CD14-positive monocyte (primary cell): ENCODE measurements at regions not wholly inside any gene's neighbourhood (a gene's known extent, or its start where the extent isn't known, plus 50 kb on each side); places are given as distances from the start of the nearest gene placed in this dataset.

ENCODE experiments used
- DNase-seq, 3 donors: peaks; one replicate each; pipeline ENCODE4 v3.0.0-alpha.2; 2011 to 2022
- H2AFZ ChIP-seq: 2 replicates; pipeline ENCODE4 v1.6.0; 2012; ENCODE audit warnings: mild to moderate bottlenecking, low read depth, low read length, inconsistent platforms; ENCODE audit not compliant: insufficient read depth, poor library complexity, severe bottlenecking
- H3K27ac ChIP-seq, 2 donors: 1 replicate in 1 of 2; 2 replicates in 1 of 2; pipeline ENCODE4 v1.5.1; 2012 to 2013; ENCODE audit warnings: low read length in 2 of 2, control low read depth in 1 of 2, inconsistent platforms in 1 of 2, low read depth in 1 of 2, mild to moderate bottlenecking in 1 of 2
- H3K27me3 ChIP-seq, 2 donors: one replicate each; pipeline versions ENCODE4 v1.6.0 to v1.6.1; 2011 to 2013; ENCODE audit warnings: low read length in 2 of 2; ENCODE audit not compliant: control insufficient read depth in 2 of 2, insufficient read depth in 2 of 2
- H3K36me3 ChIP-seq, 2 donors: replicated peaks in 1 of 2; 1 replicate in 1 of 2; 2 replicates in 1 of 2; pipeline versions ENCODE4 v1.5.1 to v1.6.1; 2012 to 2013; ENCODE audit warnings: low read length in 2 of 2, control low read depth in 1 of 2, inconsistent platforms in 1 of 2, mild to moderate bottlenecking in 1 of 2; ENCODE audit not compliant: insufficient read depth in 2 of 2, control insufficient read depth in 1 of 2
- H3K4me1 ChIP-seq, 2 donors: 1 replicate in 1 of 2; 2 replicates in 1 of 2; pipeline versions ENCODE4 v1.5.1 to v1.6.1; 2012 to 2013; ENCODE audit warnings: low read length in 2 of 2, control low read depth in 1 of 2, inconsistent platforms in 1 of 2, mild to moderate bottlenecking in 1 of 2, moderate library complexity in 1 of 2; ENCODE audit not compliant: insufficient read depth in 2 of 2, control insufficient read depth in 1 of 2
- H3K4me2 ChIP-seq: replicated peaks from 2 replicates; pipeline ENCODE3; 2012; ENCODE audit warnings: low read length, moderate library complexity, mild to moderate bottlenecking; ENCODE audit not compliant: poor library complexity, severe bottlenecking; ENCODE audit errors: extremely low read depth
- H3K4me3 ChIP-seq, 3 experiments: fragments of 200-600 bp in 1 of 3; sonication (generic) in 1 of 3; replicated peaks in 1 of 3; 1 replicate in 2 of 3; 2 replicates in 1 of 3; pipeline ENCODE4 v1.5.1; 2011 to 2013; ENCODE audit warnings: low read length in 3 of 3, mild to moderate bottlenecking in 3 of 3, control low read depth in 2 of 3, low read depth in 2 of 3, inconsistent platforms in 1 of 3, moderate library complexity in 1 of 3
- H3K79me2 ChIP-seq: 2 replicates; pipeline ENCODE4 v1.6.0; 2012; ENCODE audit warnings: mild to moderate bottlenecking, control low read depth, inconsistent platforms, low read length, moderate library complexity; ENCODE audit not compliant: insufficient read depth
- H3K9ac ChIP-seq: 2 replicates; pipeline ENCODE4 v1.6.0; 2017; ENCODE audit warnings: low read length, mild to moderate bottlenecking; ENCODE audit not compliant: insufficient read depth, poor library complexity, severe bottlenecking
- H3K9me3 ChIP-seq, 2 donors: replicated peaks in 1 of 2; 1 replicate in 1 of 2; 2 replicates in 1 of 2; pipeline versions ENCODE4 v1.5.1 to v1.6.1; 2012 to 2013; ENCODE audit warnings: low read length in 2 of 2, control low read depth in 1 of 2; ENCODE audit not compliant: control insufficient read depth in 1 of 2, insufficient read depth in 1 of 2
- H4K20me1 ChIP-seq: 2 replicates; pipeline ENCODE4 v1.6.0; 2012; ENCODE audit warnings: mild to moderate bottlenecking, low read length, control low read depth, moderate library complexity; ENCODE audit not compliant: insufficient read depth
- H3K27ac Mint-ChIP-seq, 7 donors: one replicate each; pipeline ENCODE4 v1.8.0; 2020; ENCODE audit warnings: mild to moderate bottlenecking in 7 of 7, mixed read lengths in 7 of 7, moderate library complexity in 6 of 7, inconsistent platforms in 2 of 7
- H3K27me3 Mint-ChIP-seq, 3 donors: one replicate each; pipeline ENCODE4 v1.8.0; 2021 to 2022; ENCODE audit warnings: low read depth in 3 of 3, mild to moderate bottlenecking in 3 of 3, mixed read lengths in 3 of 3, moderate library complexity in 3 of 3, inconsistent platforms in 1 of 3
- H3K36me3 Mint-ChIP-seq, 2 donors: one replicate each; pipeline ENCODE4 v1.8.0; 2020; ENCODE audit warnings: mixed read lengths in 2 of 2, inconsistent platforms in 1 of 2, mild to moderate bottlenecking in 1 of 2
- H3K4me1 Mint-ChIP-seq: one replicate; pipeline ENCODE4 v1.8.0; 2020; ENCODE audit warnings: mild to moderate bottlenecking, mixed read lengths
- H3K4me3 Mint-ChIP-seq, 2 donors: one replicate each; pipeline ENCODE4 v1.8.0; 2020; ENCODE audit warnings: mild to moderate bottlenecking in 2 of 2, mixed read lengths in 2 of 2, moderate library complexity in 1 of 2
- H3K9me3 Mint-ChIP-seq, 7 donors: one replicate each; pipeline ENCODE4 v1.8.0; 2020 to 2022; ENCODE audit warnings: mixed read lengths in 7 of 7, mild to moderate bottlenecking in 6 of 7, moderate library complexity in 6 of 7, inconsistent platforms in 2 of 7
- CTCF ChIP-seq: fragments of 200-600 bp; IDR thresholded peaks from one replicate; pipeline ENCODE4 v1.8.0; 2022; ENCODE audit warnings: antibody characterized with exemption, mild to moderate bottlenecking
- WGBS: methylation state at CpG from one replicate; pipeline ENCODE4 v1.1.5; 2013; ENCODE audit warnings: missing lambda C conversion rate; ENCODE audit not compliant: insufficient coverage; 5-methylcytosine and 5-hydroxymethylcytosine counted together
- intact Hi-C, 2 donors: fragments of 100-400 bp; cut with micrococcal nuclease; formaldehyde crosslinking; loops; one replicate each; pipeline versions ENCODE4 v1.15.0 to v1.15.1; 2023

- Mint-ChIP-seq H3K4me3 (no peak overlapping the region), H3K36me3 (peaks cover 0 to 6% of the 10 kb centered on the region in 2 donors), H3K27me3 (peaks cover 0 to 1% (median 1%) of the 10 kb centered on the region in 3 donors), H3K4me1 (peaks cover 34% of the 10 kb centered on the region), H3K9me3 (peaks cover 0 to 2% (median 0%) of the 10 kb centered on the region in 7 donors), H3K27ac (no peak overlapping the region)
- H3K79me2 ChIP-seq = no peaks in the 10 kb centered on the region
- DNase-seq = no peak
- no peaks in the 10 kb centered on the region for H4K20me1 ChIP-seq
- no peak overlapping the region for H3K4me2 ChIP-seq
- H3K4me3 ChIP-seq = no peak overlapping the region
- intact Hi-C loops = no loop called here
- no peaks in the 10 kb centered on the region for H3K36me3 ChIP-seq
- H3K27ac ChIP-seq = no peak overlapping the region
- 98% methylated on average over 14 of the region's 18 CpGs for WGBS
- H3K9ac ChIP-seq = no peak overlapping the region
- no peaks in the 10 kb centered on the region for H3K9me3 ChIP-seq
- peaks cover 22 to 26% of the 10 kb centered on the region in 2 donors for H3K4me1 ChIP-seq
- H2AFZ ChIP-seq = no peak overlapping the region
- no peaks in the 10 kb centered on the region for H3K27me3 ChIP-seq
- TF ChIP-seq CTCF = no peak
Observed at GRCh38 chr2:128559533-128560515, 241.2 kb upstream of the HS6ST1 start.

- Histone ChIP-seq H2AFZ (no peak overlapping the region), H3K36me3 (no peaks in the 10 kb centered on the region), H3K27ac (no peak overlapping the region), H3K9me3 (no peaks in the 10 kb centered on the region), H3K4me3 (no peak overlapping the region), H3K4me2 (no peak overlapping the region), H3K4me1 (peaks cover 22 to 26% of the 10 kb centered on the region in 2 donors), H3K27me3 (no peaks in the 10 kb centered on the region), H3K9ac (no peak overlapping the region), H3K79me2 (no peaks in the 10 kb centered on the region), H4K20me1 (no peaks in the 10 kb centered on the region)
- no peak for TF ChIP-seq CTCF
- intact Hi-C loops = no loop called here
- H3K27ac Mint-ChIP-seq = no peak overlapping the region
- H3K4me3 Mint-ChIP-seq = no peak overlapping the region
- H3K36me3 Mint-ChIP-seq = peaks cover 0 to 6% of the 10 kb centered on the region in 2 donors
- H3K4me1 Mint-ChIP-seq = peaks cover 34% of the 10 kb centered on the region
- 100% methylated on average over 1 of the region's 4 CpGs for WGBS
- H3K9me3 Mint-ChIP-seq = peaks cover 0 to 3% (median 0%) of the 10 kb centered on the region in 7 donors
- H3K27me3 Mint-ChIP-seq = peaks cover 0 to 1% (median 0%) of the 10 kb centered on the region in 3 donors
- DNase-seq = no peak
Observed at GRCh38 chr2:128560718-128561117, 242.1 kb upstream of the HS6ST1 start.
